Smooth muscle cell (in vitro differentiated cells): ENCODE measurements at regions not wholly inside any gene's neighbourhood (a gene's known extent, or its start where the extent isn't known, plus 50 kb on each side); places are given as distances from the start of the nearest gene placed in this dataset.

Experiments used
- DNase-seq: peaks from one replicate; lab custom pipeline; 2025; ENCODE audit not compliant: unreplicated experiment; lab: John Stamatoyannopoulos, UW
- H2AFZ ChIP-seq: fragments of 200-600 bp; sonication (generic); 2 replicates; pipeline ENCODE4 v1.6.0; 2016; ENCODE audit warnings: antibody characterized with exemption, low read depth, mild to moderate bottlenecking
- H3F3A ChIP-seq: fragments of 200-600 bp; sonication (generic); 2 replicates; pipeline ENCODE4 v1.6.0; 2017; ENCODE audit warnings: antibody characterized with exemption, low read depth
- H3K27ac ChIP-seq: fragments of 200-600 bp; sonication (generic); 2 replicates; pipeline ENCODE4 v1.5.1; 2016; ENCODE audit warnings: low read depth, mild to moderate bottlenecking
- H3K27me3 ChIP-seq: fragments of 200-600 bp; sonication (generic); 2 replicates; pipeline ENCODE4 v1.6.1; 2016; ENCODE audit warnings: low read depth, mild to moderate bottlenecking
- H3K36me3 ChIP-seq: fragments of 200-600 bp; sonication (generic); 2 replicates; pipeline ENCODE4 v1.5.1; 2016; ENCODE audit warnings: low read depth
- H3K4me1 ChIP-seq: fragments of 200-600 bp; sonication (generic); 2 replicates; pipeline ENCODE4 v1.5.1; 2016; ENCODE audit warnings: low read depth
- H3K4me2 ChIP-seq: fragments of 200-600 bp; sonication (generic); 2 replicates; pipeline ENCODE4 v1.6.0; 2016; ENCODE audit warnings: mild to moderate bottlenecking
- H3K4me3 ChIP-seq: fragments of 200-600 bp; sonication (generic); 2 replicates; pipeline ENCODE4 v1.5.1; 2016; ENCODE audit warnings: mild to moderate bottlenecking
- H3K79me2 ChIP-seq: fragments of 200-600 bp; sonication (generic); 2 replicates; pipeline ENCODE4 v1.6.0; 2016; ENCODE audit warnings: low read depth, mild to moderate bottlenecking
- H3K9ac ChIP-seq: fragments of 200-600 bp; sonication (generic); 2 replicates; pipeline ENCODE4 v1.6.0; 2016; ENCODE audit warnings: low read depth
- H3K9me3 ChIP-seq: fragments of 200-600 bp; sonication (generic); replicated peaks from 2 replicates; pipeline ENCODE4 v1.5.1; 2016; ENCODE audit warnings: low read depth
- H4K20me1 ChIP-seq: fragments of 200-600 bp; sonication (generic); 2 replicates; pipeline ENCODE4 v1.6.0; 2016; ENCODE audit warnings: low read depth
- WGBS: methylation state at CpG from one replicate; pipeline ENCODE4 v1.1.7; 2016; ENCODE audit warnings: low lambda C conversion rate; 5-methylcytosine and 5-hydroxymethylcytosine counted together
- TF ChIP-seq, protein P1 (sequence below): fragments of 200-600 bp; sonication (generic); IDR thresholded peaks from 2 replicates; pipeline ENCODE4 v1.5.1; 2017; ENCODE audit warnings: borderline replicate concordance, mild to moderate bottlenecking, antibody characterized with exemption; ENCODE audit not compliant: insufficient read depth, poor library complexity, severe bottlenecking

DNA sequence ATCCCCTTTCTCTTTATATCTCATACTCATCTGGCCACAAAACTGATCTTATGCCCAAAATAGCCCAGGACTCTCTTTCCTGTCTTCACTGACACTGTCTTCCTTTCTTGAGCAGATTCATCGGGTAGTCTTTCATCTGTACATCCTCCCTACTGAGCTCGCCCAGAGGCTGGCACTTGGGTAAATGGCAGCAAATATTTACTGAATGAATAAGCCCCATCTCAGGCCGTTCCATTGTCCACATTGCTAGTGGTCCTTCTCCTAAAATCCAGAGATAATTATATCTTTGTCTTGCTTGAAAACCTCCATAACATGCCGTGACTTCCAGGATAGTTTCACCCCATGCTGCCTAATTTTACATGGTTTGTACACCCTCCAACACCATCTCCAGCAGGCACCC lies 158.1 kb upstream of the SDK2 start:
- Histone ChIP-seq H3K36me3 (no peaks in the 10 kb centered on the region), H3K4me2 (no peak overlapping the region), H3K4me1 (peaks cover 6% of the 10 kb centered on the region), H3K79me2 (no peaks in the 10 kb centered on the region), H4K20me1 (peaks cover 8% of the 10 kb centered on the region), H3K9ac (no peak overlapping the region), H3K9me3 (peaks cover 3% of the 10 kb centered on the region), H2AFZ (no peak overlapping the region), H3F3A (peaks cover 5% of the 10 kb centered on the region), H3K4me3 (no peak overlapping the region), H3K27me3 (peaks cover 5% of the 10 kb centered on the region), H3K27ac (no peak overlapping the region)
- 87% methylated on average over 4 of the region's 4 CpGs for WGBS
- TF ChIP-seq, protein P1, sequence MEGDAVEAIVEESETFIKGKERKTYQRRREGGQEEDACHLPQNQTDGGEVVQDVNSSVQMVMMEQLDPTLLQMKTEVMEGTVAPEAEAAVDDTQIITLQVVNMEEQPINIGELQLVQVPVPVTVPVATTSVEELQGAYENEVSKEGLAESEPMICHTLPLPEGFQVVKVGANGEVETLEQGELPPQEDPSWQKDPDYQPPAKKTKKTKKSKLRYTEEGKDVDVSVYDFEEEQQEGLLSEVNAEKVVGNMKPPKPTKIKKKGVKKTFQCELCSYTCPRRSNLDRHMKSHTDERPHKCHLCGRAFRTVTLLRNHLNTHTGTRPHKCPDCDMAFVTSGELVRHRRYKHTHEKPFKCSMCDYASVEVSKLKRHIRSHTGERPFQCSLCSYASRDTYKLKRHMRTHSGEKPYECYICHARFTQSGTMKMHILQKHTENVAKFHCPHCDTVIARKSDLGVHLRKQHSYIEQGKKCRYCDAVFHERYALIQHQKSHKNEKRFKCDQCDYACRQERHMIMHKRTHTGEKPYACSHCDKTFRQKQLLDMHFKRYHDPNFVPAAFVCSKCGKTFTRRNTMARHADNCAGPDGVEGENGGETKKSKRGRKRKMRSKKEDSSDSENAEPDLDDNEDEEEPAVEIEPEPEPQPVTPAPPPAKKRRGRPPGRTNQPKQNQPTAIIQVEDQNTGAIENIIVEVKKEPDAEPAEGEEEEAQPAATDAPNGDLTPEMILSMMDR: no peak
- no peak for DNase-seq

DNA sequence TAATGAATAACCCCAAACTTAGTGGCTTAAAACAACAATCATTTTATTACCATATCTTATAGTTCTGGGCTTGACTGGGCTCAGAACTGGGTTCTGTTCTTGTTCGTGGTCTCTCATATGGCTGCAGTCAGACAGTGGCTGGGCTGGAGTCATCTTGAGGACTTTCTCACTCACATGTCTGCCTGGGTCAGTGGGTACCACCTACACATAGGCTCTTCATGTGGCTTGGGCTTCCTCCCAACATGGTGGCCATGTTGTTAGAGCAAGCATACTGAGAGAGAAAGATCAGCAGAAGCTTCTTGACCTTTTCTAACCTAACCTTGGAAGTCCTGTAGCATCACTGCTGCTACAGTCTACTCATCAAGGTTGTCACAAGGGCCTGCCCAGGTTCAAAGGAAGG lies 158.6 kb upstream of the SDK2 start:
- WGBS: 93% methylated on average over 1 of the region's 1 CpG
- no peak overlapping the region for H2AFZ ChIP-seq
- peaks cover 3% of the 10 kb centered on the region for H3K9me3 ChIP-seq

DNA sequence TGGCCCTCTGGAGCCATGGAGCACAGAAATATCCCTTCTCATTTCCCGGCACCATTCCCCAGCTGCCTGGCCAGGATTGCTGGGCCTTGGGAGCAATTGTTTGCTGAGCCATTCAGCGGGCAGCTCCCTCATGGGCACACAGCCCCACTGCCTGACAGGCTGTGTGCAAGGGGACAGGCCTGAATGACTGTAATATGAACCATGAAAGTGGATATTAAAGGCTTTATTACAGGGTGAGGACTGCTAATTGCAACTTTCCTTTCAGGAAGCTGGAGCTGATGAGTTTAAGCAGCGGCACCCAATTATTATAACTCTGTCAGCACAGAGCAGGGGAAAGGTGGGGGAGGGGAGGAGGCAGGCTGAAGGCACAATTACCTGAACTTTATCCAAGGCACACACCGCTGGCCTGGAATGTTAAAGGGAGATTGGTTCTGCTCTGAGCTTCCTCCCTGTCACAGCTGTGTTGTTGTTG lies 159.8 kb upstream of the SDK2 start:
- Histone ChIP-seq H3K79me2 (no peaks in the 10 kb centered on the region), H3F3A (no peaks in the 10 kb centered on the region), H3K4me1 (no peaks in the 10 kb centered on the region), H3K27ac (no peak overlapping the region), H3K9me3 (peaks cover 3% of the 10 kb centered on the region), H3K4me2 (no peak overlapping the region), H3K4me3 (no peak overlapping the region), H3K9ac (no peak overlapping the region), H2AFZ (no peak overlapping the region), H4K20me1 (no peaks in the 10 kb centered on the region), H3K36me3 (no peaks in the 10 kb centered on the region), H3K27me3 (peaks cover 5% of the 10 kb centered on the region)
- DNase-seq: no peak
- TF ChIP-seq, protein P1: no peak
- 73% methylated on average over 4 of the region's 4 CpGs for WGBS

More for the DNA sequence above, 158.6 kb upstream of the SDK2 start:
- H3K79me2 ChIP-seq: no peaks in the 10 kb centered on the region
- no peak overlapping the region for H3K4me3 ChIP-seq
- peaks cover under 1% of the 10 kb centered on the region for H3K4me1 ChIP-seq
- H4K20me1 ChIP-seq: peaks cover 3% of the 10 kb centered on the region
- H3F3A ChIP-seq: no peaks in the 10 kb centered on the region
- H3K27ac ChIP-seq: no peak overlapping the region
- H3K36me3 ChIP-seq: no peaks in the 10 kb centered on the region
- TF ChIP-seq, protein P1: no peak
- no peak overlapping the region for H3K9ac ChIP-seq
- no peak overlapping the region for H3K4me2 ChIP-seq
- H3K27me3 ChIP-seq: peaks cover 5% of the 10 kb centered on the region
- no peak for DNase-seq

GRCh38 chr17:73806768-73807167 lies 162.5 kb upstream of the SDK2 start:
- no peak overlapping the region for H3K4me2 ChIP-seq
- no peaks in the 10 kb centered on the region for H3K4me1 ChIP-seq
- no peak overlapping the region for H3K27ac ChIP-seq
- H2AFZ ChIP-seq: no peak overlapping the region
- no peaks in the 10 kb centered on the region for H4K20me1 ChIP-seq
- H3K9me3 ChIP-seq: peaks cover 3% of the 10 kb centered on the region
- DNase-seq: no peak
- WGBS: 96% methylated on average over 1 of the region's 1 CpG
- H3K9ac ChIP-seq: no peak overlapping the region
- TF ChIP-seq, protein P1: no peak
- peaks cover under 1% of the 10 kb centered on the region for H3K27me3 ChIP-seq
- no peaks in the 10 kb centered on the region for H3F3A ChIP-seq
- no peaks in the 10 kb centered on the region for H3K79me2 ChIP-seq
- no peak overlapping the region for H3K4me3 ChIP-seq
- no peaks in the 10 kb centered on the region for H3K36me3 ChIP-seq
